ENCODE measurements at regions not wholly inside any gene's neighbourhood (a gene's known extent, or its start where the extent isn't known, plus 50 kb on each side); places are given as distances from the start of the nearest gene placed in this dataset.

DNA sequence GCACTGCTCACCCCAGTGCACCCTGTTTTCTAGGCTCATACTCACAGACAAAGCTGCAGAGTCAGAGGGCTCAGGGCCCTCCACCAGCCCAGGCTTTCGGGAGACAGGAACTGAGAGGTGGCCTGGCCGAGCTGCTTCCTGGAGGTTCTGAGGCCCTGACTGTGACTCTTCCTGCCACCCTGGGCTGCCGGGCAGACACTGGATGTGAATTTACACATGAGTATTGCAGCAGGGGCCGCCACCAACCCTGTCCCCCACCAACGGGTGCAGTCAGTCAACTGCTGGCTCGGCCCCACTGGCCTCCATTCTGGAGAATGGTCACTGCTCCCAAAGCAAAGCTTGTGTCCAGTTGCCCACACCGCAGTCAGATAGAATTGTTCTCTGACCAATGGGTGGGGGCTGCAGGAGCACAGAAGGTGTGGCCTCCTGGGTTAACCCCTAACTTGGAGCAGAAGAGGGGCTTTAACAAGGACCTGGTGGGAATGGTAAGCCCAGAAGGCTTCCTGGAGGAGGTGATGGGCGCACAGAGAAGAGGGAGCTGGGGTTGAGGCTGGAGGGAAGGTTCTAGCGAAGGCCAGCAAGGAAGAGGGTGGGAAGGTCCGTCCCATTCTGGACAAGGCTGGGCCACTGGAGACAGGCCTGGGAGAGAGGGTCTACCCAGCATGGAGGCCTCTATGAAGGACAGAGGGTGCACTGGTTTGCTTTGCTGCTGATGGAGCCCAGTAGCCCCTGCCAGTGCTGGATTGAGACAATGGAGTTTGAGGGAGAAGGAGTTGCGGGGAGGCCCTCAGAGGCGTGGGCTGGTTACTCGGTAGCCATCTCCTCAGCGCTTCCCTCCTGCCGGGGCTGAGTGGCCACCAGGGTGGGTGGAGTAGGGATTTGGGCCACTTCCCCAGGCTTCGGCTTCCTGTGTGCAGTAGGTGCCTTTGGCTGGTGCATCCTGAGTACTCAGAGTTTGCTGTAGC, 135.3 kb downstream of the CPZ start:
- TF ChIP-seq, protein P1, sequence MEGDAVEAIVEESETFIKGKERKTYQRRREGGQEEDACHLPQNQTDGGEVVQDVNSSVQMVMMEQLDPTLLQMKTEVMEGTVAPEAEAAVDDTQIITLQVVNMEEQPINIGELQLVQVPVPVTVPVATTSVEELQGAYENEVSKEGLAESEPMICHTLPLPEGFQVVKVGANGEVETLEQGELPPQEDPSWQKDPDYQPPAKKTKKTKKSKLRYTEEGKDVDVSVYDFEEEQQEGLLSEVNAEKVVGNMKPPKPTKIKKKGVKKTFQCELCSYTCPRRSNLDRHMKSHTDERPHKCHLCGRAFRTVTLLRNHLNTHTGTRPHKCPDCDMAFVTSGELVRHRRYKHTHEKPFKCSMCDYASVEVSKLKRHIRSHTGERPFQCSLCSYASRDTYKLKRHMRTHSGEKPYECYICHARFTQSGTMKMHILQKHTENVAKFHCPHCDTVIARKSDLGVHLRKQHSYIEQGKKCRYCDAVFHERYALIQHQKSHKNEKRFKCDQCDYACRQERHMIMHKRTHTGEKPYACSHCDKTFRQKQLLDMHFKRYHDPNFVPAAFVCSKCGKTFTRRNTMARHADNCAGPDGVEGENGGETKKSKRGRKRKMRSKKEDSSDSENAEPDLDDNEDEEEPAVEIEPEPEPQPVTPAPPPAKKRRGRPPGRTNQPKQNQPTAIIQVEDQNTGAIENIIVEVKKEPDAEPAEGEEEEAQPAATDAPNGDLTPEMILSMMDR (IDR thresholded peaks at IDR 0.05), result no peak
- no peak for TF ChIP-seq ZFX (IDR thresholded peaks at IDR 0.05; ENCODE audit: borderline replicate concordance)
- no peak overlapping the region for H3K27ac ChIP-seq

DNA sequence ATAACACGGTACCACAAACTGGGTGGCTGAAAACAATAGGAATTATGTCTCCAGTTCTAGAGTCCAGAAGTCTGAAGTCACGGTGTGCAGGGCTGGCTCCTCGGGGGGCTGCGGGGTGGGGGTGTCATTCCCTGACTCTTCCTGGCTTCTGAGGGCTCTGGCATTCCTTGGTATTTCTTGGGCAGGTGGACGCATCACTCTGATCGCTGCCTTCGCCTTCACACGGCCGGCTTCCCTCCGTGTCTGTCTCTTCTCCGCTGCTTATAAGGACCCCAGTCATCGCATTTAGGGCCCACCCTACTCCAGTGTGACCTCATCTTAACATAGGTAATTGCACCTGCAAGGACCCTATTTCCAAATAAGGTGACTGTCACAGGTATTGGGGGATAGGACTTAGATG, 134.6 kb downstream of the CPZ start:
- TF ChIP-seq, protein P1 (IDR thresholded peaks at IDR 0.05), result no peak
- no peak for TF ChIP-seq ZFX (IDR thresholded peaks at IDR 0.05; ENCODE audit: borderline replicate concordance)
- no peak overlapping the region for H3K27ac ChIP-seq

DNA sequence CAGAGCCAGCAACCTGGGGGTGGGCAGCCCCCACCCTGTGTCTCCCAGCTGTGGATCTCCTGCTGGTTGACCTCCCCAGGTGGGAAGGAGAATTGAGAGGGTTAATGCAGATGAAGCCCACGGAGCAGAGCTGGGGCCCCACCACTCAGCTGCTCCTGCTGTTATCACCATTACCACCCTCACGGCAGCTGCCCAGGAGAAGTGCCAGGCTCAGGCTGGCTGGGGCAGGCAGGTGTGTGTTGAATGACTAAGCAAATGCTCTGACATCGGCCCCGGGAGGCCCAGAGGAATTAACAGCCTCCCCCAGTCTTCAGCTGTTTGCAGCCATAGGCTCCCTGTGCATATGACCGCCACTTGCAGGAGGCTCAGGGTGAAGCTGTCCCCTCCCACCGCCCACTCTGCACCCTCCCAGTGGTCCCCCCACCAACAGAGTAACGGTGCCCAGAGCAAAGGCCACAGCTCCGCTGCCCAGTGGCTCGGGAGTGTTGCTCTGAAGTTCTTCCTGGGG, 133.8 kb downstream of the CPZ start:
- H3K27ac ChIP-seq, result no peak overlapping the region

DNA sequence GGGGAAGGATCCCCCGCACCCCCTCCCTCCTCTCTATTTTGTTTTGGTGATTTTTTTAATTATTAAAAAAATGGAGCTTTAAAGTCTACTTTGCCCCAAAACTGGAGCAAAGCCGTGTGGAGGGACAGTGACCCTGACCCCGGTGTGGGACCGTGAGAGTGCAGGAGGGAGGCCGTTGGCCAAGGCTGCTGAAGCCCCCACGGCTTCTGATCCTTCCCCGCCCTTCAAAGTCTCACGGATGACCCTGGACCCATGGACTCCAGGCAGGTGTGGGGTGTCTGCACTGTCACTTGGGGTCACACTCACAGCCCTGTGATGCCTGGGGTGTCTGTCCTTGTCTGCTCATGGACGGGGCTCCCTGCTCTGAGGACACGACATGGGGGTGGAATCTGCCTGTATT, 133.3 kb downstream of the CPZ start:
- TF ChIP-seq, protein P1 (IDR thresholded peaks at IDR 0.05), result no peak
- TF ChIP-seq ZFX (IDR thresholded peaks at IDR 0.05; ENCODE audit: borderline replicate concordance), result no peak
- no peak overlapping the region for H3K27ac ChIP-seq

More for the DNA sequence above, 133.8 kb downstream of the CPZ start:
- TF ChIP-seq, protein P1 (IDR thresholded peaks at IDR 0.05), result no peak
- no peak for TF ChIP-seq ZFX (IDR thresholded peaks at IDR 0.05; ENCODE audit: borderline replicate concordance)

DNA sequence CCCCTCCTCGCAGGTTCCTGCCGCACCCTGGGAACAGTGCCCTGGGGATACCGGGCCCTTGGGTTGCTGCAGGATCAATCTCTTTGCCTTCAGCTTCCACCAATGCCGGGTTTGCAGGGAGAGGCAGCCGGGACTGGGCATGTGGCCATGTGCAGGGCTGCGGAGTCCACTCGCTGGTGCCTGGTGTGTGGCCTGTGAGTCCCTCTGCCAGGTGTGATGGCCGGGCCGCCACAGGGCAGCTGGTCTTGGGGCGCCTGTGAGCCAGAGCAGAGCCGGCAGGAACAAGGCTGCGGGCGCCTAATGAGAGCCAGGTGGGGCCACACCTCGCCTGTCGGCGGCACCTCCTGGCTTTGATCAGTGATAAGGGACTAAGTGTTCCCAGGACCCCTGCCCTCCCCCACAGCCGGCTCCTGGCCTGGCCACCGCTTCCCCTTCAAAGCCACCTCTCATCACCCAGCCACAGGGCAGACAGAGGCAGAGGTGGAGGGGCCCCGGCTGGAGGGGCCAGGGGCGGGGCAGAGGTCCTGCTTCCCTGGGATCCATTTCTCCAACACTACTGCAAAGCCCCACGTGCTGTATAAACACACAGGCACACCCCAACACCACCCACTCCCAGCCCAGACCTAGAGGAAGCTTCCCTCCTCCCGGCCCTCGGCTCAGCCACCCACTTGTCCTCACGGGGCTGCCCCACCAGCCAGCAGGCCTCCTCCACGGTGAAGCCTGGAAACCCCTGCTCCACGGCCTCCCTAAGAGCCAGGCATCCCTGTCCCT, 132.7 kb downstream of the CPZ start:
- TF ChIP-seq, protein P1 (IDR thresholded peaks at IDR 0.05), result no peak
- TF ChIP-seq ZFX (IDR thresholded peaks at IDR 0.05; ENCODE audit: borderline replicate concordance), result no peak
- no peak overlapping the region for H3K27ac ChIP-seq

DNA sequence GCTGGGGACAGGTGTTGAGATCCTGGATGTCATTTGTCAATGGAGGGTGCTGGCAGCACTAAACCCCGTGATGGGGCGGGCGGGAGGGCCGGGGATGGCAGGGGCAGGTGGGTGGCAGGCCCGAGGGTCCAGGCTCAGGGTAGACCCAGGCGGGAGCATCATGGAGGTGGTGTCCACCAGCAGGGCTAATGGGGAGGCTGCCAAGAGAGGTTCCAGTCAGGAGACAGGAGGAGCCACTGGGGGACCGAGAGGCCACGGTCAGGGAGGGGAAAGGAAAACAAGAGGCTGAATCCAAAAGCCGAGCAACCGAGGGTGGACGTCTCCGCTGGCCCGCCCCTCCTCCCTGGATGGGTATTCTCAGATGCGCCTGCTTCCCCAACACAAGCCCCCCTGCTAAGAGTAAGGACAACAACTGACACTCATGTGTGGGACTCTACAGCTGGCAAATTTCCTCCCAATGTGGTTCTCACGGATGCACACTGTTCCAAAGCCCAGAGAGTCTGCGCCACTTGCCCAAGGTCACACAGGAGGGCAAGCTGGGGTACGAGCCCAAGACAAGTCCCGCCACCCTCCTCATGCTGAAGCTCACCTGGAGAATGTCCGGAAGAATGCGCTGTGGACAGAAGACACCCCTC, 132.0 kb downstream of the CPZ start:
- no peak overlapping the region for H3K27ac ChIP-seq
- no peak for TF ChIP-seq ZFX (IDR thresholded peaks at IDR 0.05; ENCODE audit: borderline replicate concordance)
- TF ChIP-seq, protein P1 (IDR thresholded peaks at IDR 0.05), result no peak
